Psoas muscle (tissue), 7 donors: ENCODE measurements at regions not wholly inside any gene's neighbourhood (a gene's known extent, or its start where the extent isn't known, plus 50 kb on each side); places are given as distances from the start of the nearest gene placed in this dataset.

Experiments used
- ATAC-seq, 4 donors: fragments of 200-7000 bp; cut with Tn5 transposase; one replicate each; pipeline ENCODE4 v1.9.1; 2020; ENCODE audit warnings: moderate library complexity in 3 of 4, mild to moderate bottlenecking in 2 of 4
- DNase-seq, 2 donors: peaks; one replicate each; pipeline ENCODE4 v3.0.0-alpha.2; 2020
- H3K27ac ChIP-seq: fragments of 200-600 bp; one replicate; pipeline ENCODE4 v1.8.0; 2022
- H3K27me3 ChIP-seq, 3 donors: fragments of 200-600 bp in 1 of 3; one replicate each; pipeline versions ENCODE4 v1.6.1 to v1.8.0; 2013 to 2022; ENCODE audit warnings: low read length in 2 of 3, mild to moderate bottlenecking in 2 of 3, moderate library complexity in 1 of 3; ENCODE audit not compliant: insufficient read depth in 3 of 3
- H3K36me3 ChIP-seq, 2 donors: fragments of 200-600 bp in 1 of 2; one replicate each; pipeline versions ENCODE4 v1.6.1 to v1.8.0; 2013 to 2022; ENCODE audit warnings: low read depth in 1 of 2, mild to moderate bottlenecking in 1 of 2, moderate library complexity in 1 of 2; ENCODE audit not compliant: insufficient read depth in 1 of 2
- H3K4me1 ChIP-seq: fragments of 200-600 bp; one replicate; pipeline ENCODE4 v1.8.0; 2022
- H3K4me3 ChIP-seq: fragments of 200-600 bp; one replicate; pipeline ENCODE4 v1.8.0; 2022; ENCODE audit warnings: mild to moderate bottlenecking
- H3K9me3 ChIP-seq: fragments of 200-600 bp; one replicate; pipeline ENCODE4 v1.8.0; 2022
- CTCF ChIP-seq: fragments of 200-600 bp; IDR thresholded peaks from one replicate; pipeline ENCODE4 v1.8.0; 2022; ENCODE audit warnings: antibody characterized with exemption
- WGBS, 3 donors: extraction: QIAGEN DNeasy Blood & Tissue Kit; methylation state at CpG; one replicate each; pipeline versions ENCODE4 v1.1.6 to v1.1.7; 2013; 5-methylcytosine and 5-hydroxymethylcytosine counted together
- intact Hi-C, 2 donors: fragments of 100-400 bp; cut with DNase I; formaldehyde crosslinking; loops; one replicate each; pipeline versions ENCODE4 v1.11.0 to v1.14.2; 2022
- donor health status: healthy with polysubstance abuse.
- donor health status: DM: no; HTN: no; CAD: no; lungs with moderate emphysema.
- donor health status: Bipolar disorder and iron deficiency.
- donor health status: healthy.
- donor health status: DM: yes; HTN: yes; CAD: no.
- donor health status: DM: no; HTN: no; CAD: no.
- donor health status: DM: yes; HTN: yes; CAD: no.

DNA sequence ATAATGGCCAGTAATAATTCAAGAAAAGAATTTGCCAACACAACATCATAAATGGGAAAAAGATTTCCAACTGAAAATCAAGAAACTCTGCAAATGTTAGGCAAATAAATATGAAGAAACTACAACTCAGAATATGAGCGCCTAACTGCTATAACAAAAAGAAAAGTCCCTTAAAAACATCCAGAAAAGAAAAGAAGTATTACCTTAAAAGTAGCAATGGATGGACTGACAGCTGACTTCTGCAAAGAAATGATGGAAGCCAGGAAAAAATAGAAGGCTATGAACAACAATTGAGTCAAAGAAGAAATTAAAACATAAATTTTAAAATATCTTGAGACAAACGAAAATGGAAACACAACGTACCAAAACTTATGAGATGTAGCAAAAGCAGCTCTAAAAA is 482.3 kb upstream of the ZNF507 start:
- no peaks in the 10 kb centered on the region for H3K4me1 ChIP-seq
- H3K4me3 ChIP-seq = no peak overlapping the region
- intact Hi-C loops = no loop called here
- H3K27me3 ChIP-seq = no peaks in the 10 kb centered on the region
- H3K27ac ChIP-seq = no peak overlapping the region
- ATAC-seq (no peak), DNase-seq (no peak)
- no peak for TF ChIP-seq CTCF
- WGBS, 3 donors = 86 to 88% (median 86%) methylated on average over 3 of the region's 3 CpGs
- H3K9me3 ChIP-seq = peaks cover 8% of the 10 kb centered on the region
- no peaks in the 10 kb centered on the region for H3K36me3 ChIP-seq

GRCh38 chr19:31874313-31874712 is 471.1 kb upstream of the ZNF507 start:
- DNase-seq (no peak), ATAC-seq (no peak)
- Histone ChIP-seq H3K4me1 (no peaks in the 10 kb centered on the region), H3K27ac (no peak overlapping the region), H3K9me3 (no peaks in the 10 kb centered on the region), H3K36me3 (no peaks in the 10 kb centered on the region), H3K27me3 (no peaks in the 10 kb centered on the region), H3K4me3 (no peak overlapping the region)
- TF ChIP-seq CTCF = no peak
- 93 to 94% (median 93%) methylated on average over 4 of the region's 4 CpGs for WGBS, 3 donors
- intact Hi-C loops = no loop called here

DNA sequence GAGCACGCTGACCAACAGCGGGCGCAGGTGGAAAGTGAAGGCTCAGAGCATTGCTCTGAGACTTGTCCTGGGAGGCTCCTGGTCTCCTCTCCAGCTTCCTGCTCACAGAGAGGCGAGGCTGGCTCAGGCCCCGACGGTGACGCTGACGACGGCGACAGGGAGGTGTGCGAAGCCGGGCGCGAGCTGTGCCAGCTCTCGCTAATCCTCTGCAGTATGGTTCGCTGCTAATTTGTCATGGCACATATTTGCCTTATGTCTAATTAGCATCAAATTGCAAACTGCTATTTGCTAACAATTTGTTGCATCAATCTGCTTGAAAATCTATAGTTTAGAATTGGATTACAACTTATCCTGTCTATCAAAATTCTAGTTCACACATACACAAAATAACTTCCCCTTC is 469.8 kb upstream of the ZNF507 start:
- WGBS, 3 donors = 73 to 82% (median 74%) methylated on average over 16 of the region's 16 CpGs
- Histone ChIP-seq H3K9me3 (no peaks in the 10 kb centered on the region), H3K27me3 (peaks cover 0 to 2% (median 0%) of the 10 kb centered on the region in 3 donors), H3K4me3 (no peak overlapping the region), H3K4me1 (no peaks in the 10 kb centered on the region), H3K27ac (no peak overlapping the region), H3K36me3 (no peaks in the 10 kb centered on the region)
- intact Hi-C loops = no loop called here
- ATAC-seq (no peak), DNase-seq (no peak)
- TF ChIP-seq CTCF = no peak

- H3K27ac ChIP-seq = no peak overlapping the region
- intact Hi-C loops = no loop called here
- ATAC-seq (no peak), DNase-seq (no peak)
- WGBS, 3 donors = 56 to 64% (median 58%) methylated on average over 2 of the region's 2 CpGs
- no peak for TF ChIP-seq CTCF
- no peaks in the 10 kb centered on the region for H3K4me1 ChIP-seq
- H3K9me3 ChIP-seq = no peaks in the 10 kb centered on the region
- H3K36me3 ChIP-seq = no peaks in the 10 kb centered on the region
- H3K4me3 ChIP-seq = no peak overlapping the region
- H3K27me3 ChIP-seq = peaks cover 0 to 2% (median 0%) of the 10 kb centered on the region in 3 donors
Observed at GRCh38 chr19:31880283-31880682, 465.1 kb upstream of the ZNF507 start.

GRCh38 chr19:31881988-31882387 is 463.4 kb upstream of the ZNF507 start:
- no peak for DNase-seq
- Histone ChIP-seq H3K36me3 (no peaks in the 10 kb centered on the region), H3K4me1 (no peaks in the 10 kb centered on the region), H3K27me3 (peaks cover 0 to 2% (median 0%) of the 10 kb centered on the region in 3 donors), H3K4me3 (no peak overlapping the region), H3K9me3 (no peaks in the 10 kb centered on the region), H3K27ac (no peak overlapping the region)
- no peak for ATAC-seq
- WGBS, 3 donors = 76 to 89% (median 83%) methylated on average over 7 of the region's 7 CpGs
- TF ChIP-seq CTCF = no peak
- intact Hi-C loops = no loop called here
